ENCODE measurements at regions not wholly inside any gene's neighbourhood (a gene's known extent, or its start where the extent isn't known, plus 50 kb on each side); places are given as distances from the start of the nearest gene placed in this dataset.

GRCh38 chr3:28940994-28941393 is 339.9 kb upstream of the RBMS3 start:
- TF ChIP-seq, protein P1, sequence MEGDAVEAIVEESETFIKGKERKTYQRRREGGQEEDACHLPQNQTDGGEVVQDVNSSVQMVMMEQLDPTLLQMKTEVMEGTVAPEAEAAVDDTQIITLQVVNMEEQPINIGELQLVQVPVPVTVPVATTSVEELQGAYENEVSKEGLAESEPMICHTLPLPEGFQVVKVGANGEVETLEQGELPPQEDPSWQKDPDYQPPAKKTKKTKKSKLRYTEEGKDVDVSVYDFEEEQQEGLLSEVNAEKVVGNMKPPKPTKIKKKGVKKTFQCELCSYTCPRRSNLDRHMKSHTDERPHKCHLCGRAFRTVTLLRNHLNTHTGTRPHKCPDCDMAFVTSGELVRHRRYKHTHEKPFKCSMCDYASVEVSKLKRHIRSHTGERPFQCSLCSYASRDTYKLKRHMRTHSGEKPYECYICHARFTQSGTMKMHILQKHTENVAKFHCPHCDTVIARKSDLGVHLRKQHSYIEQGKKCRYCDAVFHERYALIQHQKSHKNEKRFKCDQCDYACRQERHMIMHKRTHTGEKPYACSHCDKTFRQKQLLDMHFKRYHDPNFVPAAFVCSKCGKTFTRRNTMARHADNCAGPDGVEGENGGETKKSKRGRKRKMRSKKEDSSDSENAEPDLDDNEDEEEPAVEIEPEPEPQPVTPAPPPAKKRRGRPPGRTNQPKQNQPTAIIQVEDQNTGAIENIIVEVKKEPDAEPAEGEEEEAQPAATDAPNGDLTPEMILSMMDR (conservative IDR thresholded peaks at IDR 0.05), result no peak
- TF ChIP-seq ZFX (IDR thresholded peaks at IDR 0.05), result no peak
